ENCODE measurements at regions not wholly inside any gene's neighbourhood (a gene's known extent, or its start where the extent isn't known, plus 50 kb on each side); places are given as distances from the start of the nearest gene placed in this dataset.
"Not testable (repeated sequence)": the region's sequence is repeated elsewhere in the genome, so short reads cannot be mapped to it uniquely, and the experiment has no call there.

- H2AFZ ChIP-seq (ENCODE audit: low read depth, low read length), result no peak overlapping the region
- no peak overlapping the region for H3K4me2 ChIP-seq (ENCODE audit: low read length)
- no peak overlapping the region for H3K9ac ChIP-seq (ENCODE audit: low read length)
- H3K9me3 ChIP-seq (ENCODE audit: low read length), result no peaks in the 10 kb centered on the region
- no peaks in the 10 kb centered on the region for H3F3A ChIP-seq (ENCODE audit: insufficient read depth, low read length, poor library complexity, severe bottlenecking)
- H3K27me3 ChIP-seq (ENCODE audit: insufficient read depth, low read depth, low read length), result no peaks in the 10 kb centered on the region
- no peak overlapping the region for H3K27ac ChIP-seq (ENCODE audit: low read length)
- H4K20me1 ChIP-seq (ENCODE audit: insufficient read depth), result no peaks in the 10 kb centered on the region
- no peak for TF ChIP-seq TAF1 (IDR thresholded peaks at IDR 0.05; ENCODE audit: low read depth)
- TF ChIP-seq EZH2 (IDR thresholded peaks at IDR 0.05; ENCODE audit: borderline replicate concordance, insufficient read depth, low read length, poor library complexity, severe bottlenecking), result no peak
- no peak for TF ChIP-seq SMC3 (conservative IDR thresholded peaks at IDR 0.05; ENCODE audit: poor library complexity)
- TF ChIP-seq MXI1 (conservative IDR thresholded peaks at IDR 0.05; ENCODE audit: poor library complexity, severe bottlenecking), result no peak
- no peak for TF ChIP-seq RAD21 (conservative IDR thresholded peaks at IDR 0.05)
- no peak for TF ChIP-seq CTCF (IDR thresholded peaks at IDR 0.05; ENCODE audit: poor library complexity, severe bottlenecking)
- TF ChIP-seq EP300 (conservative IDR thresholded peaks at IDR 0.05; ENCODE audit: poor library complexity, severe bottlenecking), result no peak
- TF ChIP-seq REST (IDR thresholded peaks at IDR 0.05; ENCODE audit: borderline replicate concordance), result no peak
- TF ChIP-seq POLR2AphosphoS5 (IDR thresholded peaks at IDR 0.05), result no peak
- H3K79me2 ChIP-seq (replicated peaks; ENCODE audit: insufficient read depth, low read length), result no peaks in the 10 kb centered on the region
- H3K9me2 ChIP-seq (ENCODE audit: insufficient read depth, low read length), result no peaks in the 10 kb centered on the region
- H3K4me3 ChIP-seq (ENCODE audit: low read length), result no peak overlapping the region
- no peaks in the 10 kb centered on the region for H3K36me3 ChIP-seq (ENCODE audit: insufficient read depth, low read length)
Observed at GRCh38 chr21:23936224-23936623, 1671.1 kb downstream of the MRPL39 start.

GRCh38 chr21:23930565-23930964 lies 1676.7 kb downstream of the MRPL39 start:
- Histone ChIP-seq H3K9me3 (ENCODE audit: low read length) (no peaks in the 10 kb centered on the region), H4K20me1 (ENCODE audit: insufficient read depth) (no peaks in the 10 kb centered on the region), H3K27me3 (ENCODE audit: insufficient read depth, low read depth, low read length) (no peaks in the 10 kb centered on the region), H3K27ac (ENCODE audit: low read length) (no peak overlapping the region), H3F3A (ENCODE audit: insufficient read depth, low read length, poor library complexity, severe bottlenecking) (no peaks in the 10 kb centered on the region), H3K79me2 (replicated peaks; ENCODE audit: insufficient read depth, low read length) (no peaks in the 10 kb centered on the region), H3K9me2 (ENCODE audit: insufficient read depth, low read length) (no peaks in the 10 kb centered on the region), H2AFZ (ENCODE audit: low read depth, low read length) (no peak overlapping the region), H3K9ac (ENCODE audit: low read length) (no peak overlapping the region), H3K4me3 (ENCODE audit: low read length) (no peak overlapping the region), H3K36me3 (ENCODE audit: insufficient read depth, low read length) (no peaks in the 10 kb centered on the region), H3K4me2 (ENCODE audit: low read length) (no peak overlapping the region)
- no peak for TF ChIP-seq REST (IDR thresholded peaks at IDR 0.05; ENCODE audit: borderline replicate concordance)
- TF ChIP-seq MXI1 (conservative IDR thresholded peaks at IDR 0.05; ENCODE audit: poor library complexity, severe bottlenecking), result no peak
- TF ChIP-seq SMC3 (conservative IDR thresholded peaks at IDR 0.05; ENCODE audit: poor library complexity), result no peak
- no peak for TF ChIP-seq TAF1 (IDR thresholded peaks at IDR 0.05; ENCODE audit: low read depth)
- no peak for TF ChIP-seq RAD21 (conservative IDR thresholded peaks at IDR 0.05)
- TF ChIP-seq POLR2AphosphoS5 (IDR thresholded peaks at IDR 0.05), result no peak
- TF ChIP-seq EP300 (conservative IDR thresholded peaks at IDR 0.05; ENCODE audit: poor library complexity, severe bottlenecking), result no peak
- no peak for TF ChIP-seq CTCF (IDR thresholded peaks at IDR 0.05; ENCODE audit: poor library complexity, severe bottlenecking)
- no peak for TF ChIP-seq EZH2 (IDR thresholded peaks at IDR 0.05; ENCODE audit: borderline replicate concordance, insufficient read depth, low read length, poor library complexity, severe bottlenecking)

- not testable (repeated sequence) for H3K36me3 ChIP-seq (ENCODE audit: insufficient read depth, low read length); H3K27me3 ChIP-seq (ENCODE audit: insufficient read depth, low read depth, low read length)
Observed at GRCh38 chr21:23926430-23926829, 1680.9 kb downstream of the MRPL39 start.

More at GRCh38 chr21:23926430-23926829, 1680.9 kb downstream of the MRPL39 start:
- H3K9me2 ChIP-seq (ENCODE audit: insufficient read depth, low read length); H3K9ac ChIP-seq (ENCODE audit: low read length); H3K9me3 ChIP-seq (ENCODE audit: low read length); H4K20me1 ChIP-seq (ENCODE audit: insufficient read depth); H3K4me2 ChIP-seq (ENCODE audit: low read length); H3F3A ChIP-seq (ENCODE audit: insufficient read depth, low read length, poor library complexity, severe bottlenecking); H3K4me3 ChIP-seq (ENCODE audit: low read length); H3K79me2 ChIP-seq (replicated peaks; ENCODE audit: insufficient read depth, low read length); H2AFZ ChIP-seq (ENCODE audit: low read depth, low read length); H3K27ac ChIP-seq (ENCODE audit: low read length): not testable (repeated sequence)

All from neural cell (in vitro differentiated cells).